PC-9 (cell line): ENCODE measurements at regions not wholly inside any gene's neighbourhood (a gene's known extent, or its start where the extent isn't known, plus 50 kb on each side); places are given as distances from the start of the nearest gene placed in this dataset.

Experiments
- BruUV-seq: library from RNA; stranded (reverse); fragments of 400-500 nt; replicated peaks from 2 replicates; lab custom pipeline; 2021; lab: Mats Ljungman, UMichigan
- CTCF ChIA-PET: fragments of 300-600 bp; sonication (Branson Sonifier 250); formaldehyde crosslinking; loops from one replicate; lab custom pipeline; 2022; ENCODE audit warnings: antibody characterized with exemption; lab: Charles Lee
- POLR2A ChIA-PET: fragments of 300-600 bp; sonication (Branson Sonifier 250); formaldehyde crosslinking; loops from one replicate; lab custom pipeline; 2022; ENCODE audit warnings: antibody characterized with exemption; ENCODE audit not compliant: unreplicated experiment; lab: Charles Lee
- DNase-seq, 2 experiments: peaks; one replicate each; pipeline versions ENCODE4 v3.0.0 to v3.0.0-alpha.2; 2015 to 2022; ENCODE audit warnings: mixed read lengths in 1 of 2
- H2AFZ ChIP-seq: fragments of 200-600 bp; sonication (generic); 2 replicates; pipeline ENCODE4 v1.8.1; 2017; ENCODE audit warnings: antibody characterized with exemption
- H3F3A ChIP-seq: fragments of 200-600 bp; sonication (generic); 2 replicates; pipeline ENCODE4 v1.8.1; 2017; ENCODE audit warnings: antibody characterized with exemption, mild to moderate bottlenecking, low read depth; ENCODE audit not compliant: insufficient read depth
- H3K27ac ChIP-seq: fragments of 200-600 bp; sonication (generic); 2 replicates; pipeline ENCODE4 v1.6.1; 2016; ENCODE audit warnings: mixed run types
- H3K27me3 ChIP-seq: fragments of 200-600 bp; sonication (generic); 2 replicates; pipeline ENCODE4 v1.6.1; 2016; ENCODE audit warnings: low read depth, mixed run types; ENCODE audit not compliant: insufficient read depth
- H3K36me3 ChIP-seq: fragments of 200-600 bp; sonication (generic); 2 replicates; pipeline ENCODE4 v1.6.1; 2016; ENCODE audit warnings: low read depth, mixed run types
- H3K4me1 ChIP-seq: fragments of 200-600 bp; sonication (generic); replicated peaks from 2 replicates; pipeline ENCODE4 v1.6.1; 2016; ENCODE audit warnings: mixed run types; ENCODE audit not compliant: insufficient read depth
- H3K4me2 ChIP-seq: fragments of 200-600 bp; sonication (generic); 2 replicates; pipeline ENCODE4 v1.6.1; 2017; ENCODE audit warnings: mixed run types
- H3K4me3 ChIP-seq: fragments of 200-600 bp; sonication (generic); 2 replicates; pipeline ENCODE4 v1.6.1; 2016; ENCODE audit warnings: mixed run types
- H3K79me2 ChIP-seq: fragments of 200-600 bp; sonication (generic); 2 replicates; pipeline ENCODE4 v1.6.1; 2017; ENCODE audit warnings: low read depth, mixed run types
- H3K9me2 ChIP-seq: fragments of 200-600 bp; sonication (generic); 2 replicates; pipeline ENCODE4 v1.8.1; 2017; ENCODE audit warnings: mild to moderate bottlenecking; ENCODE audit not compliant: insufficient read depth
- H3K9me3 ChIP-seq: fragments of 200-600 bp; sonication (generic); 2 replicates; pipeline ENCODE4 v1.8.1; 2016; ENCODE audit warnings: low read depth; ENCODE audit not compliant: insufficient read depth
- H4K20me1 ChIP-seq: fragments of 200-600 bp; sonication (generic); 2 replicates; pipeline ENCODE4 v1.8.1; 2017; ENCODE audit not compliant: insufficient read depth
- CTCF ChIP-seq: fragments of 200-600 bp; sonication (generic); conservative IDR thresholded peaks from 2 replicates; pipeline ENCODE4 v1.6.1; 2017; ENCODE audit warnings: mixed run types, antibody characterized with exemption, mild to moderate bottlenecking, moderate library complexity
- EZH2 ChIP-seq: fragments of 200-600 bp; sonication (generic); IDR thresholded peaks from 2 replicates; pipeline ENCODE4 v1.8.0; 2017; ENCODE audit warnings: antibody characterized with exemption, low read depth
- intact Hi-C: fragments of 100-400 bp; cut with micrococcal nuclease; formaldehyde crosslinking; loops from one replicate; pipeline ENCODE4 v1.10.0; 2022; ENCODE audit not compliant: unreplicated experiment

GRCh38 chr7:35474100-35474499, 220.2 kb upstream of the TBX20 start:
- H3K9me2 ChIP-seq = no peaks in the 10 kb centered on the region
- H3K27ac ChIP-seq = no peak overlapping the region
- no peak overlapping the region for H2AFZ ChIP-seq
- no peak overlapping the region for H3K4me2 ChIP-seq
- H3K4me1 ChIP-seq = no peaks in the 10 kb centered on the region
- no peaks in the 10 kb centered on the region for H3F3A ChIP-seq
- ChIA-PET POLR2A (interaction anchor here (0.6 kb wide), 1 partner anchor 522 kb away, joined by 5 read pairs; no protein-coding TSS in a partner anchor), CTCF (no interaction called here)
- H3K36me3 ChIP-seq = no peaks in the 10 kb centered on the region
- no peaks in the 10 kb centered on the region for H3K9me3 ChIP-seq
- intact Hi-C loops = no loop called here
- no peaks in the 10 kb centered on the region for H4K20me1 ChIP-seq
- no peak overlapping the region for H3K4me3 ChIP-seq
- TF ChIP-seq EZH2 (no peak), CTCF (no peak)
- no peaks in the 10 kb centered on the region for H3K79me2 ChIP-seq
- no peaks in the 10 kb centered on the region for H3K27me3 ChIP-seq
- BruUV-seq = no TSS peak
- DNase-seq = no peak

- CTCF ChIA-PET = no interaction called here
- H3K27me3 ChIP-seq = no peaks in the 10 kb centered on the region
- H3K36me3 ChIP-seq = no peaks in the 10 kb centered on the region
- no peaks in the 10 kb centered on the region for H3K79me2 ChIP-seq
- intact Hi-C loops = no loop called here
- H3K9me3 ChIP-seq = no peaks in the 10 kb centered on the region
- no TSS peak for BruUV-seq
- TF ChIP-seq CTCF = no peak
- no peak for TF ChIP-seq EZH2
- no peaks in the 10 kb centered on the region for H4K20me1 ChIP-seq
- H3K9me2 ChIP-seq = no peaks in the 10 kb centered on the region
- H3K4me2 ChIP-seq = no peak overlapping the region
- no peaks in the 10 kb centered on the region for H3K4me1 ChIP-seq
- POLR2A ChIA-PET = no interaction called here
- H3F3A ChIP-seq = no peaks in the 10 kb centered on the region
- DNase-seq = no peak
- no peak overlapping the region for H2AFZ ChIP-seq
- no peak overlapping the region for H3K4me3 ChIP-seq
- H3K27ac ChIP-seq = no peak overlapping the region
Measured at GRCh38 chr7:35468606-35469005, 214.7 kb upstream of the TBX20 start.

- intact Hi-C loops = no loop called here
- no peak for DNase-seq
- no peaks in the 10 kb centered on the region for H3K36me3 ChIP-seq
- H3K27ac ChIP-seq = no peak overlapping the region
- no TSS peak for BruUV-seq
- H3F3A ChIP-seq = no peaks in the 10 kb centered on the region
- no peak overlapping the region for H2AFZ ChIP-seq
- no peaks in the 10 kb centered on the region for H3K9me2 ChIP-seq
- TF ChIP-seq CTCF (no peak), EZH2 (no peak)
- POLR2A ChIA-PET = no interaction called here
- no peak overlapping the region for H3K4me2 ChIP-seq
- no peaks in the 10 kb centered on the region for H4K20me1 ChIP-seq
- CTCF ChIA-PET = no interaction called here
- no peaks in the 10 kb centered on the region for H3K79me2 ChIP-seq
- no peaks in the 10 kb centered on the region for H3K4me1 ChIP-seq
- H3K9me3 ChIP-seq = no peaks in the 10 kb centered on the region
- no peaks in the 10 kb centered on the region for H3K27me3 ChIP-seq
- H3K4me3 ChIP-seq = no peak overlapping the region
Measured at GRCh38 chr7:35467456-35467978, 213.6 kb upstream of the TBX20 start.
